Esophagus (tissue), 2 donors: ENCODE measurements at regions not wholly inside any gene's neighbourhood (a gene's known extent, or its start where the extent isn't known, plus 50 kb on each side); places are given as distances from the start of the nearest gene placed in this dataset.

Source experiments
- H3K27ac ChIP-seq, 2 donors: one replicate each; pipeline ENCODE4 v1.5.1; 2013; ENCODE audit warnings: low read depth in 2 of 2, mild to moderate bottlenecking in 2 of 2, inconsistent platforms in 1 of 2, low read length in 1 of 2, moderate library complexity in 1 of 2
- H3K27me3 ChIP-seq, 2 donors: one replicate each; pipeline ENCODE4 v1.6.1; 2013; ENCODE audit warnings: low read length in 2 of 2, control low read depth in 1 of 2, mild to moderate bottlenecking in 1 of 2; ENCODE audit not compliant: insufficient read depth in 2 of 2, control insufficient read depth in 1 of 2
- H3K36me3 ChIP-seq, 2 donors: one replicate each; pipeline ENCODE4 v1.6.1; 2013; ENCODE audit warnings: low read length in 1 of 2; ENCODE audit not compliant: control insufficient read depth in 2 of 2, insufficient read depth in 2 of 2
- H3K4me1 ChIP-seq, 2 donors: one replicate each; pipeline ENCODE4 v1.6.1; 2013; ENCODE audit warnings: low read length in 1 of 2; ENCODE audit not compliant: control insufficient read depth in 2 of 2, insufficient read depth in 2 of 2
- H3K4me3 ChIP-seq, 2 donors: one replicate each; pipeline ENCODE4 v1.5.1; 2013; ENCODE audit warnings: low read length in 2 of 2, mild to moderate bottlenecking in 2 of 2, low read depth in 1 of 2, moderate library complexity in 1 of 2
- H3K9me3 ChIP-seq, 2 donors: one replicate each; pipeline ENCODE4 v1.6.1; 2013; ENCODE audit warnings: mild to moderate bottlenecking in 2 of 2, low read depth in 1 of 2, low read length in 1 of 2, moderate library complexity in 1 of 2; ENCODE audit not compliant: control insufficient read depth in 2 of 2, insufficient read depth in 1 of 2
- WGBS, 2 donors: extraction: QIAGEN DNeasy Blood & Tissue Kit; methylation state at CpG; one replicate each; pipeline ENCODE4 v1.1.7; 2013; 5-methylcytosine and 5-hydroxymethylcytosine counted together
- donor health status: healthy with polysubstance abuse.
- donor health status: Bipolar disorder and iron deficiency.

DNA sequence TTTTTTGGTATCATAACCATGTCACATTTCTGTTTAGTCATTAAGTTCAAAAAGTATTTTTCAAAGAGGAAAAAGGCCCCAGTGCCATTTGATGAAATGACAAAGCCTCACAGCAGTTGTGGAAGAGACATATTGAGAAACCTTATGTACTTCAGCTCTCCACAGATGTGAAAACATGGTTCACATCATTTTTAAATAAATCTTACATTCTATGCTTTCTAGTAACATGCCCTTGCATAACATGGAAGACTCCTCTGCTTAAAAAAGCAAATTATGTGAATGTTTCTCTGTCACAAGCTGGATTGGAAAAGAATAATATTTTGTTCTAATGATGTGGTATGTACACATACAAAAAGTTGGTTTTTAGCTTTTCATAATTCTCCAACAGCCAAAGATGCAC is 934.1 kb downstream of the NLGN4Y start:
- H3K4me1 ChIP-seq: peaks cover 0 to 2% of the 10 kb centered on the region in 2 donors
- peaks cover 0 to 2% of the 10 kb centered on the region in 2 donors for H3K9me3 ChIP-seq
- H3K27me3 ChIP-seq: no peaks in the 10 kb centered on the region
- H3K4me3 ChIP-seq: no peak overlapping the region
- no peaks in the 10 kb centered on the region for H3K36me3 ChIP-seq
- H3K27ac ChIP-seq: no peak overlapping the region

DNA sequence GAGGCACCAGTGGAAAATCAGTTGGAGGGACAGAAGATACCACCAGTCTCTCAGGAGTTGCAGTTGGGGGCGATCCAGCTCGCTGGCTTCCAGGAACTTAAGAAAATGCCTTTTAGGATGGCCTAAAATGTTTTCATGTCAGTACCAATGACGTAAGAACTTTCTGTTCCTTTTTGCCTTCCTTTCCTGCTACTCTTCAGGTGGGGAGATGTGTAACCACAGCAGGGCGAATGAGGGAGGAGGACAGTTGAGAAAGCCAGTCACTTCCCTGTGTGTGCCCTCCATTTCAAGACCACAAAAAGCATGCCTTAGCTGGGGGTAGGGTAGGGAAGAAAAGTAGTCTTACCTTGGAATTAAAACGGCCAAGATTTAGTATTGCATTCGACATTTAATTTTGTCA is 941.6 kb downstream of the NLGN4Y start:
- H3K4me3 ChIP-seq: no peak overlapping the region
- H3K36me3 ChIP-seq: no peaks in the 10 kb centered on the region
- H3K27ac ChIP-seq: no peak overlapping the region
- WGBS, 2 donors: 81 to 89% methylated on average over 2 to 6 of the region's 6 CpGs
- H3K9me3 ChIP-seq: no peaks in the 10 kb centered on the region
- H3K4me1 ChIP-seq: no peaks in the 10 kb centered on the region
- no peaks in the 10 kb centered on the region for H3K27me3 ChIP-seq

DNA sequence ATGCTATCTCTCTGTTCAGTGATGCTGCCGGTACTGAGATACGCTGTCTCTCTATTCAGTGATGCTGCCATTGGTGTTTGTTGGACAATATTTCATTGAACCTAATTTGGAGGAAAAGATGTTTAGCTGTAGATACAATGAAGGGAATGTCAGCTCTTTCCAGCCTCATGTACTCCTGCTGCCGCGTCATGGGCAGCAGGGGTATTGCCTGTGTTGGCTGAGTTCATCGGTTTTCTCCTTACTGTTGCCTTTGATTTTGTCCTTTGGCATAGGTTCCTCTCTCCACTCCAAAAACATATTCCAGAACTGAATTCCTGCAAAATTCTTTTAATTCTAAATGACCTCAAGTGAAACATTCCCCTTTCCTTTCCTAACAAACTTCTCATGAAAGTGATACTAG is 942.6 kb downstream of the NLGN4Y start:
- no peaks in the 10 kb centered on the region for H3K36me3 ChIP-seq
- no peak overlapping the region for H3K4me3 ChIP-seq
- H3K27me3 ChIP-seq: no peaks in the 10 kb centered on the region
- 77 to 80% methylated on average over 2 to 5 of the region's 5 CpGs for WGBS, 2 donors
- H3K9me3 ChIP-seq: no peaks in the 10 kb centered on the region
- H3K27ac ChIP-seq: no peak overlapping the region
- no peaks in the 10 kb centered on the region for H3K4me1 ChIP-seq

DNA sequence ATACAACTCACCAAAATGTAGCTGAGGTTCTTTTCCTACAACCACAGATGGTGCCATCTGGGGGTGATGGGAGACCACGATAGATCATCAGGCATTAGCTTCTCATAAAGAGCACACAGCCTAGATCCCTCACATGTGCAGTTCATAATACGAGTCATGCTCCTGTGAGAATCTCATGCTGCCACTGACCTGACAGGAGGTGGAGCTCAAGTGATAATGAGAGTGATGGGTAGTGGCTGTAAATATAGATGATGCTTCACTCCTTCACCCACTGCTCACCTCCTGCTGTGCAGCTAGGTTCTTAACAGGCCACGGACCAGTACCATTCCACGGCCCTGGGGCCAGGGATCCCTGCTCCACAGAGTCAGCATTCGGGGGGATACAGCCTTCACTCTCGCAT is 943.8 kb downstream of the NLGN4Y start:
- WGBS, 2 donors: 80 to 91% methylated on average over 2 to 6 of the region's 6 CpGs

DNA sequence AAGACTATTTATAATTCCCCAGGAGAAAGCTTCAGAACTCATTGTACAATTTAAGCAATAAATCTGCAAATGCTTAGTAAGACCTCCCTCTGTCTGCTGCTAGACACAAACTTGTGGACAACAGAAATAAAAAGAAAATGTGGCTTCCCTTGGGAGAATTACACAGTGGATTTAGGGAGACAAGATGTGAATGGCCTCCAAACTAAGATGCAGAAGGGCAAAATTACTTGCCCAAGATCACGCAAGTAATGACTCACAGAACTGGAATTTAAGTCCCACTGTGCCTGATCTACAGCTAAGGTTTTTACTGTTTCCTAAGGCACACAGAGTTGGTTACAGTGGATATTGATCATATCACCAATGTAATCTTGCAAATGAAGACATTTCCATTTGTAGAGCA is 947.0 kb downstream of the NLGN4Y start:
- no peak overlapping the region for H3K4me3 ChIP-seq

More for the DNA sequence above, 943.8 kb downstream of the NLGN4Y start:
- Histone ChIP-seq H3K36me3 (no peaks in the 10 kb centered on the region), H3K4me3 (no peak overlapping the region), H3K4me1 (no peaks in the 10 kb centered on the region), H3K9me3 (no peaks in the 10 kb centered on the region), H3K27ac (no peak overlapping the region), H3K27me3 (no peaks in the 10 kb centered on the region)

DNA sequence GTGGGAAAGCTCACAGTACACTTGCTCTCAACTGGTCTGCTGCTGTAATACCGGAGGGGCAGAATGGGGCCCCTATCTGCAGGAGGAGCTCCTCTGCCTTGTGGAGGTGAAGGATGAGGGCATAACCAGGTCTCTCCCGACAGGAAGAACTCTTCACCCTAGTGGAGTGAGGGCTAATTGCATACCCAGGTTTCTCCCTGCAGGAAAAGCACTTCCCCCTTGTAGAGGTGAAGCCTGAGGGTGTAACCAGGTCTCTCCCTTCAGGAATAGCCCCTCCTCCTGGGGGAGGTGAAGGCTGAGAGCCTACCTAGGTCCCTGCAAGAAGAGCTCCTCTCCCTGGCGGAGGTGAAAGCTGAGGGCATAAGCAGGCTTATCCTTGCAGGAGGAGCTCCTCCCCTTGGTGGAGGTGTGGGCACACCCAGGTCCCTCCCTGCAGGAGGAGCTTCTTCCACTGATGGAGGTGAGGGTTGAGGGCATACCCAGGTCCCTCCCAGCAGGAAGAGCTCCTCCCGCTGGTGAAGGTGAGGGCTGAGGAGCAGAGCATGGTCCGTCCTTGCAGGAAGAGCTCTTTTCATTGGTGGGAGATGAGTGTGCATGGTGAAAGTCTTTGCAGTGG is 954.1 kb downstream of the NLGN4Y start:
- no peaks in the 10 kb centered on the region for H3K9me3 ChIP-seq
- 88 to 100% methylated on average over 1 to 5 of the region's 5 CpGs for WGBS, 2 donors
- no peaks in the 10 kb centered on the region for H3K4me1 ChIP-seq
- H3K36me3 ChIP-seq: no peaks in the 10 kb centered on the region
- H3K27me3 ChIP-seq: no peaks in the 10 kb centered on the region
- H3K27ac ChIP-seq: no peak overlapping the region
- H3K4me3 ChIP-seq: no peak overlapping the region

More for the DNA sequence above, 947.0 kb downstream of the NLGN4Y start:
- no peaks in the 10 kb centered on the region for H3K27me3 ChIP-seq
- H3K4me1 ChIP-seq: no peaks in the 10 kb centered on the region
- no peak overlapping the region for H3K27ac ChIP-seq
- H3K36me3 ChIP-seq: no peaks in the 10 kb centered on the region
- no peaks in the 10 kb centered on the region for H3K9me3 ChIP-seq
- WGBS, 2 donors: 69% methylated on average over 1 of the region's 1 CpG; no CpG with 5 or more reads in 1 of the 2 donors

DNA sequence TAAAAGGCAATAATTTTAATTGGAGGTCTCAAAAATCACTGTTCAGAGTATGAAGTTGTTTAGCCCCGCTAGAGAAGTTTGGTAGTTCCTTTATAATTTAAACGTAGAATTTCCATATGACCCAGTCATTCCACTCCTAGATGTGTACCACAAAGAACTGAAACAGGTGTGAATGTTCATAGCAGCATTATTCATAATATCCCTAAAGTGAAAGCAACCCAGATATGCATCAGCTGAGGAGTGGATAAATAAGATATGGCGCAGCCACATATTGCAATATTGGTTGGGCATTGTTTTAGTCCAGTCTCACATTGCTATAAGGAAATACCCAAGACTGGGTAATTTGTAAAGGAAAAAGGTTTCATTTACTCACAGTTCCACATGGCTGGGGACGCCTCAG is 976.2 kb downstream of the NLGN4Y start:
- Histone ChIP-seq H3K9me3 (no peaks in the 10 kb centered on the region), H3K4me1 (no peaks in the 10 kb centered on the region), H3K4me3 (no peak overlapping the region), H3K27me3 (no peaks in the 10 kb centered on the region), H3K36me3 (no peaks in the 10 kb centered on the region), H3K27ac (no peak overlapping the region)
- 92 to 100% methylated on average over 1 to 4 of the region's 4 CpGs for WGBS, 2 donors

DNA sequence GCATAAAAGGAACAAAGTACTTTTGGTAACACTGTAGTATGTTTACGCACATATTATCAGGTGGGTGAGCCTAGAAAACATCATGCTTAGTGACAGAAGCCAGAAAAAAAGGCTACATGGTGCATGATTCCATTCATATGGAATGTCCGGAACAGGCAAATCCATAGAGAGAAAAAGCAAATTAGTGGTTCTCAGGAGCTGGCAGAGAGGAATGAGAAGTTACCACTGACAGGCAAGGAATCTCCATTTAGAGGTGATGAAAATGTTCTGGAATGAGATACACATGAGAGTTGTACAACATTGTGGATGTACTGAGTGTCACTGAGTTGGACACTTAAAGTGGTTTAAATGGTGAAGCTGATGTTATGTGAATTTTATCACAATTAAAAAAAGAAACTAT is 976.9 kb downstream of the NLGN4Y start:
- H3K27ac ChIP-seq: no peak overlapping the region
- no peaks in the 10 kb centered on the region for H3K4me1 ChIP-seq
- H3K4me3 ChIP-seq: no peak overlapping the region
- no peaks in the 10 kb centered on the region for H3K27me3 ChIP-seq
- H3K9me3 ChIP-seq: no peaks in the 10 kb centered on the region
- no peaks in the 10 kb centered on the region for H3K36me3 ChIP-seq
- 95 to 99% methylated on average over 2 of the region's 2 CpGs for WGBS, 2 donors

DNA sequence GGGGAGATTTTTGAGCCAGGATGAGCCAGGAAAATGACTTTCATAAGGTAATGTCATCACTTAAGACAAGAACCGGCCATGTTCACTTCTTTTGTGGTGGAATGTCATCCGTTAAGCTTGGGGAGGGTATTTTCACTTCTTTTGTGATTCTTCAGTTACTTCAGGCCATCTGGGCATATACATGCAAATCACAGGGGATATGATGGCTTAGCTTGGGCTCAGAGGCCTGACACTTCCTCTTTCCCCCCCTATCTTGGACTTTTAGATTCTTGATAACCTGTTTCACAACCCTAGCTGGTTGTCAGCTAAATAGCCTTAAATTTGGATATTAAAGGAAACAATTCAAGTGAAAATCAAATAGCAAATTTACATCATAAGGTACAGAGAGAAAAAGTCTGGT is 986.0 kb downstream of the NLGN4Y start:
- no peak overlapping the region for H3K4me3 ChIP-seq
- no peaks in the 10 kb centered on the region for H3K27me3 ChIP-seq
- 82% methylated on average over 2 of the region's 2 CpGs; no CpG with 5 or more reads in 1 of the 2 donors for WGBS, 2 donors
- no peaks in the 10 kb centered on the region for H3K9me3 ChIP-seq
- H3K4me1 ChIP-seq: no peaks in the 10 kb centered on the region
- H3K36me3 ChIP-seq: no peaks in the 10 kb centered on the region
- no peak overlapping the region for H3K27ac ChIP-seq

DNA sequence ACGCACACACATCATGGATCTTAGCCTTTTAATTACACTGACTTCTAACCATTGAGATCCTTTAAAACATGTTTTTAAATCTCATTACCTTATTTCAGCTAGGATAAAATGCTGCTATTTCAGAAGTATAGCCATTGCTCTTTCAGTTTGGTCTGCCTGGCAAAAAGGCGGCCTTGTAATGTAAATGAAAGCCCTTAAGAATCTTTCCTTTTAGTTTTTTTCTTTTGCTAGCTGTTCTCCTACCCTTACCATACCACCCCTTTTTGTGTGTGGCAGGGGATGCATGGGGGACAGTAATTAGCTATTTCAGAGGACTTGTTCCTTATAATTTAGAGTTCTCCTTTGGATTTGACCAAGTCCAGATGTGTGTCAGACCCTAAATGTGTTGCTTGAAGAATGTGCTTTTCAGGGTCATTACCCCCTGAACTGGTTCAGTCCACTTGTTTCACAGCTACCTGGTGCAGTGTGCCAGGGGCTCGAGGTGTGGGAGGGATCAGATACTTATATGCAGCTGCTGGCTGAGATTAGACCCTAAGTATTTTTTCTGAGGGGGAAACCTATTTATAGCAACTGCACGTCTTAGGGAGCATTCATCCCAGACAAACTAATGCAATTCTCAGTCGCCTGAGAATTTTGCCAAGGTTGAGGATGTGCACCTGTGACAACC is 986.8 kb downstream of the NLGN4Y start:
- 60 to 80% methylated on average over 4 to 5 of the region's 5 CpGs for WGBS, 2 donors
- H3K4me3 ChIP-seq: no peak overlapping the region
- H3K9me3 ChIP-seq: no peaks in the 10 kb centered on the region
- no peak overlapping the region for H3K27ac ChIP-seq
- H3K4me1 ChIP-seq: no peaks in the 10 kb centered on the region
- no peaks in the 10 kb centered on the region for H3K27me3 ChIP-seq
- H3K36me3 ChIP-seq: no peaks in the 10 kb centered on the region
